ENCODE measurements at regions not wholly inside any gene's neighbourhood (a gene's known extent, or its start where the extent isn't known, plus 50 kb on each side); places are given as distances from the start of the nearest gene placed in this dataset.

GRCh38 chr2:145068509-145068908 is 548.6 kb upstream of the ZEB2 start:
- Histone ChIP-seq H3K79me1 (ENCODE audit: insufficient read depth, low read depth, low read length, poor library complexity, severe bottlenecking) (no peaks in the 10 kb centered on the region), H3K56ac (ENCODE audit: insufficient read length, low read depth, low read length) (no peak overlapping the region), H3K4ac (ENCODE audit: low read depth, low read length) (no peak overlapping the region), H3K4me1 (ENCODE audit: insufficient read depth, low read length) (no peaks in the 10 kb centered on the region), H3T11ph (ENCODE audit: low read length) (no peak overlapping the region), H3K27me3 (ENCODE audit: insufficient read depth, low read length) (no peaks in the 10 kb centered on the region), H4K91ac (ENCODE audit: insufficient read length, low read depth, low read length) (no peak overlapping the region), H2BK20ac (ENCODE audit: low read depth, low read length, poor library complexity, severe bottlenecking) (no peak overlapping the region), H2BK15ac (ENCODE audit: low read depth, low read length) (no peak overlapping the region), H3K4me2 (ENCODE audit: insufficient read depth, insufficient read length, low read length) (no peak overlapping the region), H2BK12ac (ENCODE audit: insufficient read length, low read depth, low read length) (no peak overlapping the region), H4K8ac (replicated peaks; ENCODE audit: insufficient read length, low read depth, low read length) (no peak overlapping the region), H2AFZ (ENCODE audit: low read length) (no peak overlapping the region), H4K20me1 (ENCODE audit: control insufficient read depth, insufficient read depth, insufficient read length) (no peaks in the 10 kb centered on the region), H3K79me2 (ENCODE audit: insufficient read depth, low read length) (no peaks in the 10 kb centered on the region), H3K27ac (ENCODE audit: insufficient read length, low read depth, low read length) (no peak overlapping the region), H4K5ac (ENCODE audit: insufficient read length, low read depth, low read length) (no peak overlapping the region), H3K9ac (ENCODE audit: extremely low read depth, insufficient read length, low read length) (no peak overlapping the region), H3K14ac (ENCODE audit: insufficient read depth, low read length) (no peak overlapping the region), H2BK5ac (ENCODE audit: insufficient read length, low read length) (no peak overlapping the region), H3K18ac (ENCODE audit: insufficient read length, low read depth, low read length) (no peak overlapping the region), H3K9me3 (ENCODE audit: control insufficient read depth, low read depth, low read length) (peaks cover 8% of the 10 kb centered on the region), H2BK120ac (ENCODE audit: low read depth, low read length, poor library complexity, severe bottlenecking) (no peak overlapping the region), H3K23ac (ENCODE audit: insufficient read length, low read depth, low read length) (no peak overlapping the region), H2AK5ac (ENCODE audit: insufficient read length, low read length) (no peak overlapping the region), H3K23me2 (ENCODE audit: insufficient read length, low read depth, low read length, poor library complexity, severe bottlenecking) (no peaks in the 10 kb centered on the region)
- DNase-seq, result no peak
- H3K27ac Mint-ChIP-seq, result no peak overlapping the region
- peaks cover 0 to 4% (median 0%) of the 10 kb centered on the region in 3 experiments; a peak in 3 of 7 replicates for H3K36me3 Mint-ChIP-seq (ENCODE audit: insufficient read depth in 1 of 3, low read depth in 3 of 3)
- WGBS (ENCODE audit: extremely low coverage, insufficient read length, low lambda C conversion rate), result no CpG with 5 or more reads among the region's 2 CpGs
- no peak for TF ChIP-seq CTCF (conservative IDR thresholded peaks at IDR 0.05)
- H3K9me3 Mint-ChIP-seq, result peaks cover 2 to 12% of the 10 kb centered on the region in 2 experiments; a peak in 3 of 5 replicates
- no peaks in the 10 kb centered on the region for H3K27me3 Mint-ChIP-seq (ENCODE audit: low read depth)
- H3K4me3 Mint-ChIP-seq, result no peak overlapping the region
- no peaks in the 10 kb centered on the region for H3K4me1 Mint-ChIP-seq
